ENCODE measurements at regions not wholly inside any gene's neighbourhood (a gene's known extent, or its start where the extent isn't known, plus 50 kb on each side); places are given as distances from the start of the nearest gene placed in this dataset.

- H3K9me2 ChIP-seq (ENCODE audit: insufficient read depth), result no peaks in the 10 kb centered on the region
- H4K20me1 ChIP-seq (replicated peaks; ENCODE audit: insufficient read depth), result no peaks in the 10 kb centered on the region
- H3F3A ChIP-seq (replicated peaks; ENCODE audit: low read depth), result no peaks in the 10 kb centered on the region
- H3K27me3 Mint-ChIP-seq (ENCODE audit: insufficient read depth, low read depth, poor library complexity), result peaks cover 3% of the 10 kb centered on the region
- no peaks in the 10 kb centered on the region for H3K36me3 Mint-ChIP-seq (ENCODE audit: low read depth)
- no peaks in the 10 kb centered on the region for H3K79me2 ChIP-seq (replicated peaks; ENCODE audit: insufficient read depth)
- no peaks in the 10 kb centered on the region for H3K9me3 Mint-ChIP-seq
- H3K27ac Mint-ChIP-seq, result no peak overlapping the region
- H3K4me1 ChIP-seq (ENCODE audit: insufficient read depth), result no peaks in the 10 kb centered on the region
- no peaks in the 10 kb centered on the region for H3K36me3 ChIP-seq (ENCODE audit: insufficient read depth)
- H3K4me2 ChIP-seq, result no peak overlapping the region
- H3K4me3 ChIP-seq, result no peak overlapping the region
- DNase-seq (ENCODE audit: low spot score), result no peak
- no peak for TF ChIP-seq CTCF (conservative IDR thresholded peaks at IDR 0.05; ENCODE audit: low read depth in 2 of 2)
- TF ChIP-seq ZNF114 (CRISPR knock-in tag; IDR thresholded peaks at IDR 0.05), result no peak
- TF ChIP-seq ETS1 (IDR thresholded peaks at IDR 0.05), result no peak
- TF ChIP-seq ZNF331 (CRISPR knock-in tag; IDR thresholded peaks at IDR 0.05; ENCODE audit: low read depth), result no peak
- TF ChIP-seq REST (IDR thresholded peaks at IDR 0.05; ENCODE audit: unreplicated experiment), result no peak
- no peak for TF ChIP-seq EZH2 (IDR thresholded peaks at IDR 0.05; ENCODE audit: low read depth, unreplicated experiment)
- no peak for TF ChIP-seq STAT1 (IDR thresholded peaks at IDR 0.05; ENCODE audit: unreplicated experiment)
- TF ChIP-seq NANOG (IDR thresholded peaks at IDR 0.05; ENCODE audit: borderline replicate concordance), result no peak
- TF ChIP-seq ZNF462 (CRISPR knock-in tag; IDR thresholded peaks at IDR 0.05), result no peak
- no peak for TF ChIP-seq CREB1 (CRISPR knock-in tag; IDR thresholded peaks at IDR 0.05; ENCODE audit: low read depth)
- no peak for TF ChIP-seq JUNB (IDR thresholded peaks at IDR 0.05; ENCODE audit: unreplicated experiment)
- no peak for TF ChIP-seq EZH2phosphoT487 (IDR thresholded peaks at IDR 0.05; ENCODE audit: unreplicated experiment)
- no peak for TF ChIP-seq POLR2AphosphoS5 (IDR thresholded peaks at IDR 0.05; ENCODE audit: low read depth)
- no peak overlapping the region for H3K27ac ChIP-seq (ENCODE audit: low read depth)
- peaks cover 6% of the 10 kb centered on the region; the same call in 2 of the 3 replicates for H3K4me1 Mint-ChIP-seq
- no peaks in the 10 kb centered on the region for H3K27me3 ChIP-seq (ENCODE audit: insufficient read depth)
- no peak overlapping the region for H2AFZ ChIP-seq
- no peak for ATAC-seq
- H3K4me3 Mint-ChIP-seq, result no peak overlapping the region
Measured at GRCh38 chr7:19851504-19851903, 78.1 kb upstream of the TMEM196 start.

All from GM23338 (cell line).